SU-DHL-6 (cell line): ENCODE measurements at regions not wholly inside any gene's neighbourhood (a gene's known extent, or its start where the extent isn't known, plus 50 kb on each side); places are given as distances from the start of the nearest gene placed in this dataset.
A peak's percentile ranks its signal among the peaks of the same experiment; 100 is the strongest.

Source experiments
- H2AFZ ChIP-seq: fragments of 200-600 bp; sonication (generic); 2 replicates; pipeline ENCODE4 v1.6.1; 2014; ENCODE audit warnings: low read depth, mild to moderate bottlenecking, moderate library complexity, mixed read lengths, antibody characterized with exemption, low read length; ENCODE audit not compliant: severe bottlenecking
- H3F3A ChIP-seq: fragments of 200-600 bp; shearing (Covaris generic); 2 replicates; pipeline ENCODE4 v1.6.0; 2016; ENCODE audit warnings: antibody characterized with exemption, mild to moderate bottlenecking; ENCODE audit not compliant: insufficient read depth
- H3K27ac ChIP-seq: fragments of 200-600 bp; sonication (generic); 2 replicates; pipeline ENCODE4 v1.5.1; 2016; ENCODE audit warnings: low read depth, mild to moderate bottlenecking, low read length, moderate library complexity, mixed read lengths
- H3K27me3 ChIP-seq: fragments of 200-600 bp; sonication (generic), shearing (Covaris generic); 2 replicates; pipeline ENCODE4 v1.6.0; 2014; ENCODE audit warnings: mild to moderate bottlenecking, low read length
- H3K36me3 ChIP-seq: fragments of 200-600 bp; sonication (generic); 2 replicates; pipeline ENCODE4 v1.6.1; 2014; ENCODE audit warnings: mild to moderate bottlenecking, low read length, mixed read lengths
- H3K4me2 ChIP-seq: fragments of 300-600, 200-600 bp; shearing (Covaris generic), sonication (generic); 2 replicates; pipeline ENCODE4 v1.6.0; 2014; ENCODE audit warnings: low read length, low read depth, mild to moderate bottlenecking; ENCODE audit not compliant: poor library complexity, severe bottlenecking
- H3K4me3 ChIP-seq: fragments of 200-600 bp; sonication (generic); 2 replicates; pipeline ENCODE4 v1.5.1; 2014; ENCODE audit warnings: antibody characterized with exemption, low read length, mild to moderate bottlenecking, mixed read lengths; ENCODE audit not compliant: insufficient read depth, poor library complexity, severe bottlenecking
- H3K79me2 ChIP-seq: fragments of 200-600 bp; sonication (generic); 2 replicates; pipeline ENCODE4 v1.6.1; 2014; ENCODE audit warnings: mild to moderate bottlenecking, low read length, moderate library complexity; ENCODE audit not compliant: insufficient read depth
- H3K9ac ChIP-seq: fragments of 200-600 bp; sonication (generic); 2 replicates; pipeline ENCODE4 v1.7.0; 2014; ENCODE audit warnings: mild to moderate bottlenecking, low read length
- H3K9me2 ChIP-seq: fragments of 200-600 bp; sonication (generic); replicated peaks from 2 replicates; pipeline ENCODE4 v1.6.1; 2014; ENCODE audit warnings: low read length; ENCODE audit not compliant: insufficient read depth
- H3K9me3 ChIP-seq: fragments of 200-600 bp; sonication (generic); 2 replicates; pipeline ENCODE4 v1.6.1; 2014; ENCODE audit warnings: low read length, mixed read lengths; ENCODE audit not compliant: insufficient read depth
- H4K20me1 ChIP-seq: fragments of 200-600 bp; sonication (generic); 2 replicates; pipeline ENCODE4 v1.6.1; 2014; ENCODE audit warnings: low read depth, mild to moderate bottlenecking, antibody characterized with exemption, low read length, moderate library complexity, mixed read lengths
- EZH2phosphoT487 ChIP-seq: fragments of 200-600 bp; sonication (generic), shearing (Covaris generic); conservative IDR thresholded peaks from 2 replicates; pipeline ENCODE4 v1.6.1; 2018; ENCODE audit warnings: mild to moderate bottlenecking, antibody characterized with exemption, low read length, moderate library complexity, mixed read lengths
- TF ChIP-seq, protein P1 (sequence below): fragments of 200-600 bp; sonication (generic); IDR thresholded peaks from one replicate; pipeline ENCODE4 v1.5.1; 2017; ENCODE audit warnings: antibody characterized with exemption, mild to moderate bottlenecking, low read length, moderate library complexity; ENCODE audit not compliant: insufficient read depth, poor library complexity, severe bottlenecking

DNA sequence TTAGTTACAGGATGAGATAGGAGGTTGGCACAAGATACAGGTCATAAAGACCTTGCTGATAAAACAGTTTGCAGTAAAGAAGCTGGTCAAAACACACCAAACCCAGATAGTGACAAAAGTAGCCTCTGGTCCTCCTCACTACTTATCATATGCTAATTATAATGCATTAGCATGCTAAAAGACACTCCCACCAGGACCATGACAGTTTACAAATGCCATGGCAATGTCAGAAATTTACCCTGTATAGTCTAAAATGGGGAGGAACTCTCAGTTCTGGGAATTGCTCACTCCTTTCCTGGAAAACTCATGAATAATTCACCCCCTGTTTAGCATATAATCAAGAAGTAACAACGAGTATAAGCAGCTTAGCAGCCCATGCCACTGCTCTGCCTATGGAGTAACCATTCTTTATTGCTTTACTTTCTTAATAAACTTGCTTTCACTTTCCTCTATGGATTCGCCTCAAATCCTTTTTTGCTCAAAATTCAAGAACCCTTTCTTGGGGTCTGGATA, 1254.4 kb downstream of the PCDH7 start:
- no peaks in the 10 kb centered on the region for H3K9me3 ChIP-seq
- no peaks in the 10 kb centered on the region for H3K27me3 ChIP-seq
- 0 out of 2 replicates have a peak, but pooled peaks cover 4% of the 10 kb centered on the region for H3K36me3 ChIP-seq
- H3F3A ChIP-seq, result no peaks in the 10 kb centered on the region
- no peaks in the 10 kb centered on the region for H3K9me2 ChIP-seq
- H3K27ac ChIP-seq, result no peak overlapping the region
- no peak overlapping the region for H3K4me2 ChIP-seq
- no peak overlapping the region for H3K9ac ChIP-seq
- H2AFZ ChIP-seq, result no peak overlapping the region
- no peaks in the 10 kb centered on the region for H4K20me1 ChIP-seq
- H3K79me2 ChIP-seq, result no peaks in the 10 kb centered on the region
- no peak overlapping the region for H3K4me3 ChIP-seq
- TF ChIP-seq EZH2phosphoT487, result no peak
- TF ChIP-seq, protein P1, sequence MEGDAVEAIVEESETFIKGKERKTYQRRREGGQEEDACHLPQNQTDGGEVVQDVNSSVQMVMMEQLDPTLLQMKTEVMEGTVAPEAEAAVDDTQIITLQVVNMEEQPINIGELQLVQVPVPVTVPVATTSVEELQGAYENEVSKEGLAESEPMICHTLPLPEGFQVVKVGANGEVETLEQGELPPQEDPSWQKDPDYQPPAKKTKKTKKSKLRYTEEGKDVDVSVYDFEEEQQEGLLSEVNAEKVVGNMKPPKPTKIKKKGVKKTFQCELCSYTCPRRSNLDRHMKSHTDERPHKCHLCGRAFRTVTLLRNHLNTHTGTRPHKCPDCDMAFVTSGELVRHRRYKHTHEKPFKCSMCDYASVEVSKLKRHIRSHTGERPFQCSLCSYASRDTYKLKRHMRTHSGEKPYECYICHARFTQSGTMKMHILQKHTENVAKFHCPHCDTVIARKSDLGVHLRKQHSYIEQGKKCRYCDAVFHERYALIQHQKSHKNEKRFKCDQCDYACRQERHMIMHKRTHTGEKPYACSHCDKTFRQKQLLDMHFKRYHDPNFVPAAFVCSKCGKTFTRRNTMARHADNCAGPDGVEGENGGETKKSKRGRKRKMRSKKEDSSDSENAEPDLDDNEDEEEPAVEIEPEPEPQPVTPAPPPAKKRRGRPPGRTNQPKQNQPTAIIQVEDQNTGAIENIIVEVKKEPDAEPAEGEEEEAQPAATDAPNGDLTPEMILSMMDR, result no peak

DNA sequence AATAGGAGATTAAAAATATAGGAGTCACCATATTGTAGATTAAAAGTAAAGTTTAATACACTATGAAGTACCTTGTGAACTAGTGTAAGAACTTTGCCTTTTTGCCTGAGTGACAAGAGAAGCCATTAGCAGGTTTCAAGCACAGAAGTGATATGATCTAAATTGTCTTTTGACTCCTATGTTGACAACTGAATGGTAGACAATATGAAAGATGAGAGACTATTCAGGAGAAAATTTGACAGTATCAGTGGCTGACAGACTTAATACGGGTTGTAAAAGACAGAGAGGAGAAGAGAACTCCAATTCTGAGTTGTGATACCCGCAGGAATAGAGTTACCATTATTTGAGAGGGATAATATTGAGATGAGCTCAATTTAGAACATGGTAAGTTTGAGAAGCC, 1259.8 kb downstream of the PCDH7 start:
- no peak for TF ChIP-seq EZH2phosphoT487
- TF ChIP-seq, protein P1, result no peak
- 0 out of 2 replicates have a peak, but pooled peaks cover 3% of the 10 kb centered on the region for H3K36me3 ChIP-seq
- no peak overlapping the region for H3K9ac ChIP-seq
- H3K27ac ChIP-seq, result no peak overlapping the region
- no peaks in the 10 kb centered on the region for H3K79me2 ChIP-seq
- peak overlapping the region; percentile 72 for H2AFZ ChIP-seq
- H4K20me1 ChIP-seq, result no peaks in the 10 kb centered on the region
- H3K4me2 ChIP-seq, result no peak overlapping the region
- 0 out of 2 replicates have a peak, but pooled peaks cover 4% of the 10 kb centered on the region for H3K9me3 ChIP-seq
- H3K4me3 ChIP-seq, result no peak overlapping the region
- no peaks in the 10 kb centered on the region for H3K27me3 ChIP-seq
- no peaks in the 10 kb centered on the region for H3F3A ChIP-seq
- no peaks in the 10 kb centered on the region for H3K9me2 ChIP-seq

DNA sequence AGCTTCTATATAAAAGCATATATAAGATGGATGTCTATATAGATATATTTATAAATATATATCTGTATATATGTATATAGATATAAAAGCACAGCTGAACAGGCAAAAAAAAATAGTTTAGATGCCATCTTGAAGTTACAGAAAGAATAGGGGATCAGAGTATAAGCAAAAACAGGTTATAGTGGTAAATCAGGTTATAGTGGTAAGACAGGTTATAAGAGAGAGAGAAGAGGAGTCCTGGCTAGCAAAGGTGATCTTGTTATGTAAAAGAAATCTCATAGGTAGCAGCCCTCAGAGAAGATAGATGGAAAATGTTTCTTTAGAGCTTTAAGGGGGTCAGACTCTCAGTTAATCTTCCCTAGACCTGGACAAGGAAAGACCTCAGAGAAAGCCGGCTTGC, 1263.1 kb downstream of the PCDH7 start:
- no peak overlapping the region for H3K27ac ChIP-seq
- H3K36me3 ChIP-seq, result 0 out of 2 replicates have a peak, but pooled peaks cover 3% of the 10 kb centered on the region
- no peak overlapping the region for H3K4me3 ChIP-seq
- no peaks in the 10 kb centered on the region for H3F3A ChIP-seq
- H3K27me3 ChIP-seq, result no peaks in the 10 kb centered on the region
- peaks cover 8% of the 10 kb centered on the region; the same call in 1 of the 2 replicates for H3K9me3 ChIP-seq
- H4K20me1 ChIP-seq, result no peaks in the 10 kb centered on the region
- H3K9ac ChIP-seq, result no peak overlapping the region
- no peaks in the 10 kb centered on the region for H3K79me2 ChIP-seq
- H2AFZ ChIP-seq, result no peak overlapping the region
- H3K4me2 ChIP-seq, result no peak overlapping the region
- H3K9me2 ChIP-seq, result no peaks in the 10 kb centered on the region
- no peak for TF ChIP-seq EZH2phosphoT487

DNA sequence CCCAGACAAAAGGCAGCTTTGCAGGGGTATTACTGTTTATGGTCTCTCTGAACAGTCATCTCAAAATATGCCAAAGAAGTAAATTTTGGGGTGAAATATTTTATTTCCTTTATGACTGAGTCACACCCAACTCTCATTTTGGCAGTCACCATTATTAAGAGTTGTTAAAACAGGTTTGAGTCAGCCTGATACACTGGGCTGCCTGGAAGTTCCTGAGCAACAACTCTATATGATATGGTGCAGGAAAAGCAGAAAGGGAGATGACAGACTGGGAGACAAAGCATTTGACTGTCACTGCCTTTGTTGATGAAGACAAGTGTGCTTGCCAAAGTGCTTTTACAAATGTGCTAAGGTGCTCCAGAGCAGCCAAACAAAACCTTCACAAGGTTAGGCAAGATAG, 1263.5 kb downstream of the PCDH7 start:
- no peaks in the 10 kb centered on the region for H3F3A ChIP-seq
- H4K20me1 ChIP-seq, result no peaks in the 10 kb centered on the region
- H3K9me3 ChIP-seq, result peaks cover 8% of the 10 kb centered on the region; the same call in 1 of the 2 replicates
- no peak overlapping the region for H3K9ac ChIP-seq
- H3K9me2 ChIP-seq, result no peaks in the 10 kb centered on the region
- no peak overlapping the region for H3K4me2 ChIP-seq
- no peak overlapping the region for H2AFZ ChIP-seq
- no peaks in the 10 kb centered on the region for H3K27me3 ChIP-seq
- H3K36me3 ChIP-seq, result 0 out of 2 replicates have a peak, but pooled peaks cover 3% of the 10 kb centered on the region
- no peak overlapping the region for H3K4me3 ChIP-seq
- no peaks in the 10 kb centered on the region for H3K79me2 ChIP-seq
- TF ChIP-seq, protein P1, result no peak
- no peak overlapping the region for H3K27ac ChIP-seq
